DMS53 treated with DMSO at 0.1 percent for 48 hours (cell line): ENCODE measurements at regions not wholly inside any gene's neighbourhood (a gene's known extent, or its start where the extent isn't known, plus 50 kb on each side); places are given as distances from the start of the nearest gene placed in this dataset.

Source experiments
- DNase-seq: peaks from one replicate; lab custom pipeline; 2025; ENCODE audit not compliant: unreplicated experiment; lab: John Stamatoyannopoulos, UW

DNA sequence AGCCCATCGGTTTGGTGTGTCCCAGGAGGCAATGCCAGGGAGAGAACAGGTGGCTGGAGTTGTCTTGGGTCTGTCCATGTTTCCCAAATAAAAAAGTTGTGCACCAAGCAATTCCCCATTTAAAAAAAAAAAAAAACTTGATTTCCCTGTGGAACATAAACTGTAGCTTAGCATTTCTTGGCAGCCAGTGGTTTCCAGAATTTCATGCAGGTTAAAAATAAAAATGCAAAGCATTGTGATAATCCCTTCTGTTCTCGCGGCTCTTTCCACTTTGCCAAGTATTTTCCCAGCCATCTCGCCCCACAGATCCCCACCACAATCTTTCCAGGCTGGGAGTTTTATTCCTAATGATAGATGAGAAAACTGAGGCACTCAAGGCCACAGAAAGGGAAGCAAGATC is 51.4 kb upstream of the MSX1 start:
- no peak for DNase-seq

DNA sequence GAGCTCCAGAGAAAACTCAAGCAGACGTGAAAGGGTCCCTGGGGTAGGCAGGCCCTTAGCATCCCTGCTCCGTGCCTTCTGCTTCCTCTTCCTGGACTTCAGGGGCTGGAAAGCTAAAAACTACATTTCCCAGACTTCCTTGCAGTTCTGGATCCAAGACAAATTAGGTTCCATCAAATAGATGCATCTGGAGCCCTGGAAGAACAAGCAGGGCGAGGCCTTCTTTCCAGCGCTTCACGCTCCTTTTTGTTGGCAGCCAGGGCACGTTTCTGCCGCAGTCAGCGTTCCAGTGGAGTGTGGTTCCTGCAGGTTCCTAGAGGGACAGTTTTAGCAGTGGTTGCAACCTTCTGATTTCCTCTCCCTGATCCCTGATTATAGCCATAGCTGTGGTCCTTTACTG is 53.6 kb upstream of the MSX1 start:
- no peak for DNase-seq

DNA sequence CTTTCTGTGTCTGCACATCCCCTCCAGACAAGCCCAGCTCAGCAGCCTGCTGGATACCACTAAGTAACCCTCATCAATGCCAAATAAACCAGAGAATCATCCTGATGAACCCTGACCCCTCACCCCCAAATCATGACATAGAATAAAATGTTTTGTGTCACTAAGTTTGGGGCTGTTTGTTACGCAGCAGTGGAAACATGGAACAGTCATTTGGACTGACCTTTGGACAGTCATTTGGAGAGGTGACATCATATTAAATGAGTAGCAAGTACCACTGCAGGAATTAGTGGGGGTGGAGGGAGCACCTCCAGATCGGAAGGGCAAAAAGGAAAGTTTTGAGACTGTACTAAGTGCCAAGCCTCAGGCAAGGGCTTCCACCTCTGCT is 55.6 kb upstream of the MSX1 start:
- no peak for DNase-seq

DNA sequence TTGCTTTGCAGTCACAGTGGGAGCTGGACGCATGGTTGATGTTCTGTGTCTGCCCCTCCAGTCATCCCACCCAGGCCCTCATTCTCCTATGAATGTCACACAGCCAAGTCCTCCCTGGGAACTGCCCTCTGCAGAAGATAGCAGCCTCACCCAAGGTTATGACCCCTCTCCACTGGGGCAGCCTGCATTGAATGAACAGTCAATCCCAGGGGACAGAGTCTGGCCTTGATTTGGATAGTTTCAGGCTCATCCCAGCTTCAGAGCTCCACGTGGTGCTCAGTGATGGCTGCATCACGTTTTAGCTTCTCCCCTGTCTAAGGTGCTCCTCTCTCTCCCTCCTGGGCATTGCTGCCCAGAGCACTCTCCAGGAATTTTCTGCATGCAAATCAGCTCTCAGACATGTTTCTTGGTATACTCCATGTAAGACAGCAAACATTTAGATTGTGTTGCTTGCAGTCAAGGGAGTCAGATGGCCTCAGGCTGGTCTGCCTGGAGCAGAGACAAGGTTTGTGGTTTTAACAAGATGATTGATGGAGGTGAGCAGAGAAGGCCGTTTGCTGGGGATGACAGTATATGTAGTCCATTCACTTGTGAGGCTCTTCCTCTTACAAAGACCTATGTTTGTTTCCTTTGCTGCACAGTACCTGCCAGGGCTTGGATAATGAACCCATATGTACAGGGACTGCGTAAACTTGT is 56.1 kb upstream of the MSX1 start:
- no peak for DNase-seq

DNA sequence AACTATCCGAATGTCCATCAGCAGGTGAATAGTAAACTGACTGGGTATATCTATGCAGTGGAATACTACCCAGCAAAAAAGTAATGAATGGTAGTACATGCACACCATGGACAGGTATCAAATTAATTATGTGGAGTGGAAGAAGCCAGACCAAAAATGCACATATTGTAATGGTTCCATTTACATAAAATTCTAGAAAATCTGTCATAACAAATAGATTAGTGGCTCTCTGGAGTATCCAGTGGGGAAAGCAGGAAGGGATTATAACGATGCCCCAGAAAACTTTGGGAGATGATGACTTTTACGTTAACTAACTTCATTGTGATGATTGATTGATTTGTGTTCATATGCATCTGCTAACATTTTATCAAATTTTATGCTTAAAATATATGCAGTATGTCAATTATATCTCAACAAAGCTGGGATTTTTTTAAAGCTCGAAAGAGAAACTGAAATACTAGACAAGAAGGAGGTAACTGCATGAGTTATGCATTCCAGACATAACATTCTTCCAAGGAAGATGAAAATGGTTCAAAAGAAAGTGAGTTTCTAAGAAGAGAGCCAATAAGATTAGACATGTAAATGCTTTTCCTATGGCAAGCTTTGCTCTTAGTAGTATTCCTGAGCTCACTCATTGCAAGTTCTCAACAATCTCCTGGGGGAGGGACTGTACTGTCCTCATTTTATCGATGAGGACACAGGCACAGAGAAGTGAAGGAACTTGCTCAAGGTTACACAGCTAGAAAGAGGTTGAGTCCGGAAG is 58.6 kb upstream of the MSX1 start:
- no peak for DNase-seq

DNA sequence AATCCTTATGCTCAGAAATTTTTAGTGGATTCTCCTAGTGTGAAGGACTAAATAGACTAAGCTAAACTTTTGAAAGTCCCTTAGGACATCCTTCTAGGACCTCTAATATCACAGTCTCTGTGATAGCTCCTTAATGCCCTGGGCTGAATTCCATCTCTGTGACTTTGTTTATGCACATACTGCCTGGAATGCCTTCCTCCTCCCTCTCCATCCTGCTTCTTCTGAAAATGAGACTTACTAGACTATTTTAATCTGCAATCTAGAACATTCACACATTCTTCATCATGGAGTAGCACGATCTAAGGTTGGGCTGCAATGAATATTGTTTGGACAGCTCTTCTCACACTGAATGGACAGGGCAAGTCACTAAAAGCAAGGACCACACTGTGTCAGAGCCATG is 65.0 kb upstream of the MSX1 start:
- DNase-seq: no peak

DNA sequence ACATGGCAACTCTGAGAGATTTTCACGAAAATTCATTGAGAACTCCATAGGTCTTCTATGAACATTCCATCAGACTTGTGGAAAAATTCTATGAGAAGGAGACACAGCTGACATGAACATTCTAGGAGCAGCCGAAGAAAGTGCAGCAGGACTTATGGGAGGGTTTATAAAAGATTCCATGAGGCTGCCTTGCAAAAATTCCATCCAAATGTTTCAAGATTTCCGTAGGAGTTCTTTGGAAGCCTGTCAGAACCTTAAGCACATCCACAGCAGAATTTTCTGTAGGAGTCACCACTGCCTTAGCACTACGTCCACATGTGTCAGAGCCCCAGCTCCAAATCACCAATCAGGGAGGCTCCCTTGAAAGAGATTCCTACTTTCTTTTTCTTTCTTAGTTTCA is 67.0 kb upstream of the MSX1 start:
- DNase-seq: no peak

DNA sequence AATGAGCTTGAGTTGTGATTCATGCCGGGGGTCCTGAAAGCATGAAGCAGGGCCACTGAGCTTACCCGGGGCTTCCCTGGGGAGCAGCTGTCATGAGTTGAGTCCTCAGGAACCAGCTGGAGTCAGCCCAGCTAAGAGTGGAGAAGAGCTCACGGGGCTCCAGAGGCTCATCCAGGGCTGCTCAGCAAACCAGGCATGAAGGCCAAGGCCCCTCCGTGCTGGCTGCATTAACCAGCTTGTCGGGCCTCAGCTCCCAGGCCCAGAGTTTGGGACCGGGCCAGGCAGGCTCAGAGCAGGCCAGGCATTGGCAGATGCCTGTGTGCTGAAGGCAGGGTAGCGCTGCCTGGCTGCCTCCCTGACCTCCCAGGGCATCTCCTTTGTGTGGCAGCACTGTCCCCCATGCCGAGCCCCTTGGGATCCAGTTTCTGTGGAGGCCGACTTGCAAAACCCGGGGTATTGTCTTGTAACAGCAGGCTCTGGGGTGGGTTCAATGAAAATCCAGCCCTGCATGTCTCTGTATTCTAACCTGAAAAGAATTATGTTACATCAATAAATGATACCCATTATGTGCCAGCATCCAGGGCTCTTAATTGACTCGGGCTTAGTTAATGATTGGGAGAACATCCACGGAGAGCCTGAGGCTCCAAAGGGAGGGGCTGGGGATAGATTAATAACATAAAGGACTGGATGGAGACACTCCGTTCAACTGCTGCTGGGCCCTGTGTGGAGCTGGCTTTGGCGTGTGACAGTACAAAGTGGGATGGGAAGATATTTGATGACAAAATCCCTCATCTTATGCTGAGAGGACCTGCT is 68.0 kb upstream of the MSX1 start:
- DNase-seq: no peak

DNA sequence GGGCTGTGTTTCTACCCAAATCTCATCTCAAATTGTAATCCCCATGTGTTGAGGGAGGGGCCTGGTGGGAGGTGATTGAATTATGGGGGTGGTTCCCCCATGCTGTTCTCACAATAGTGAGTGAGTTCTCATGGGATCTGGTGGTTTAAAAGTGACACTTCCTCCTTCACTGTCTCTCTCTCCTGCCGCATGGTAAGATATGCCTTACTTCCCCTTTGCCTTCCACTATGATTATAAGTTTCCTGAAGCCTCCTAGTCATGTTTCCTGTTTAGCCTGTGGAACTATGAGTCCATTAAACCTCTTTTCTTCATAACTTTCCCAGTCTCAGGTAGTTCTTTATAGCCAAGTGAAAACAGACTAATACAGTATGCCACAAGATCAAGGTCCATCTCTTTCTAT is 70.0 kb upstream of the MSX1 start:
- DNase-seq: no peak

DNA sequence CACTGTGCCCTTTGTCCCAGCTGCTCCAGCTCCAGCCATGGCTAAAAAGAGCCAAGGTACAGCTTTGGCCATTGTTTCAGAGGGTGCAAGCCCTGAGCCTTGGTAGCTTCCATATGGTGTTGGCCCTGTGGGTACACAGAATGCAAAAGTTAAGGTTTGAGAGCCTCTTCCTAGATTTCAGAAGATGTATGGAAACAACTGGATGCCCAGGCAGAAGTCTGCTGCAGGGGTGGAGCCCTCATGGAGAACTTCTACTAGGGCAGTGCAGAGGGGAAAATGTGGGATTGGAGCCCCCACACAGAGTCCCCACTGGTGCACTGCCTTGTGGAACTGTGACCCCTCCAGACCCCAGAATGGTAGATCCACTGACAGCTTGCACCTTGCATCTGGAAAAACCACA is 70.9 kb upstream of the MSX1 start:
- no peak for DNase-seq

DNA sequence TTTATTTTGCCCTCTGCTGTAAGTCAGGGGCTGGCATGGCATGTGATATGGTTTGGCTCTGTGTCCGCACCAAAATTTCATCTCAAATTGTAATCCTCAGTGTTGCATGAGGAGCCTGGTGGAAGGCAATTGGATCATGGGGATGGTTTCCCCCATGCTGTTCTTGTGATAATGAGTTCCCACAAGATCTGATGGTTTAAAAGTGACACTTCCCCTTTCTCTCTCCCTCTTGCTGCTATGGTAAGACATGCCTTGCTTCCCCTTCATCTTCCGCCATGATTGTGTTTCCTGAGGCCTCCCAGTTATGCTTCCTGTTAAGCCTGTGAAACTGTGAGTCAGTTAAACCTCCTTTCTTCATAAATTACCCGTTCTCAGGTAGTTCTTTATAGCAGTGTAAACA is 72.0 kb upstream of the MSX1 start:
- DNase-seq: no peak

DNA sequence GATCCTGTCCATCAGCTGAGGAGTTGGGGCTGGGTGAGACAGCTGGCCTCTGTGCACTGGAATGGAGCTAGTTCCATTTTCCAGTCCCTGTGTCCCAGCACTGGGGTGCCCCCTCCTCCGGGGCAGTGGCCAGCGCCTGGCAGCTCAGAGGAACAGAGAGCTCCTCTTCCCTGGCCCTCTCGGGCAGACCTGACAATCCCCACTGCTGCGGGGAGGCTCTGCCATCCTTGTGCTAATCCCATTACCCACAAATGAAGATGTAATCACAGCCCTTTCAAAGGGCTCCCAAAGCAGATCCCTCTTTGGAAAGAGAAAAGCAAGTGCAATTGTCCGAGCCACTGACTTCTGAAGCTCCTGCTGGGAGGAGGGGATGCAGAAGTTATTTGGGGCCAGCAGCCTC is 75.1 kb upstream of the MSX1 start:
- no peak for DNase-seq

DNA sequence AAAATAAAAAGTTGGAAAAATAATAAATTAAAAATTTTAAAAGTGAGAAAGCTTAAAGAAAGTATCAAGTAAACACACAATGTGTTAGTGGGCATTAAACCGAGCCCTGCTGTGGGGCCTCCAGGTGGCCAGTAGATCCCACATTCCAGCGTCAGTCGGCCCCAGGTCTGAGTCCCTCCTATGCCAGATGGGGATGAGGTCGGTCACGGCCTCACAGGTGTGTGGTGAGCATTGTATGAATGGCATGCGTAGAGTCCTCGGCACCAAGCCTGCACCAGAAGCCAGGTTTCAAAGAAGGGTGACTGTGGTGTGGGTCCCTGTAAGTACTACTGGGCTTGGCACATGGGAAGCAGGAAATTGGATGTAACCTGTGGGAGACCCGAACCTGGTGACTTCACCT is 75.6 kb upstream of the MSX1 start:
- DNase-seq: no peak

DNA sequence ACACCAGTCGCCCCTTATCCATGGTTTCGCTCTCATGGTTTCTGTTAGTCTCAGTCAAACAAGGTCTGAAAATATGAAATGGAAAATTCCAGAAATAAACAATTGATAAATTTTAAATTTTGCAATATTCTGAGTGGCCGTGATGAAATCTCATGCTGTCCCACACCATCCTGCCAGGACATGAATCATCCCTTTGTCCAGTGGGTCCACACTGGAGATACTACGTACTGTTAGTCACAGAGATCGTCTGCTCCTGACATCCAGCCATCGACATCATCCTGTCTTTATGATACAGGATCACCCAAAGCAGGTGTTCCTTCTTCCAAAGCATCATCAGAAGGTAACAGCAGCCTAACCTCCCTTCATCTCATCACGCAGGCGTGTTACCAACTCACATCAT is 76.5 kb upstream of the MSX1 start:
- no peak for DNase-seq

DNA sequence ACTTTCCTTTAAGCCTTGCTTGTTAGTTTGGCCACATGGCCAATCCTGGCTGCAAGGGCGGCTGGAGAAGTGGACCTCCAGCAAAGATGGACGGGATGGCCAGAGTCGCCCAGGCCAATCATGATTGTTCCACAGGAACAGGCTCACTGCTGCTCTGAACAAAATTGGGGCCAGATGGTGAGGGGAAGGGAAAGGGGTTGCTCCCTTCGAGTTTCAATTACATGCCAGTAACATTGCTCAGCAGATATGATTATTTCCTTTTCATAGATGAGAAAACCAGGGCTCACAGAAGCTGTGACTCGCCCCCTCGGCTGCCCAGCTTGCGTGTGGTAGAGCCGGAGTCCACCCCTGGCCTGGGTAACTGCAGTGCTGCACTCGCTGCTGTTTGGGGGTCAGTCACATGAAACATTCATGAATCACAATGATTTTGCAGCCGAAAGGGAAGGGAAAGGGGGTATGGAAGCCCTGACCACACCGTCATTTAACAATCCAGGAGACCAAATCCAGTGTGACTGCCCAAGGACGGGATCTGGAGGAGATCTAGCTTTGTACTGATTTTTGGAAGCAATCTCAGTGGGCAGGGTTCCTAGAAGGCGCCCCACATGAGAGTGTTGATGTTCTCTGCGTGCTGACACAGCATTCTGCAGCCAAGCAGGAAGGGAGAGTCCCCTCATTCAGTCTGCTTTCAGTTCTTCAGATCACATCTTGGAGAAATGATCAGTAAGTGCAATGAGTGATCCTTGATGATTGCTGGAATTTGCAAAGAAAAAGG is 77.3 kb upstream of the MSX1 start:
- no peak for DNase-seq

DNA sequence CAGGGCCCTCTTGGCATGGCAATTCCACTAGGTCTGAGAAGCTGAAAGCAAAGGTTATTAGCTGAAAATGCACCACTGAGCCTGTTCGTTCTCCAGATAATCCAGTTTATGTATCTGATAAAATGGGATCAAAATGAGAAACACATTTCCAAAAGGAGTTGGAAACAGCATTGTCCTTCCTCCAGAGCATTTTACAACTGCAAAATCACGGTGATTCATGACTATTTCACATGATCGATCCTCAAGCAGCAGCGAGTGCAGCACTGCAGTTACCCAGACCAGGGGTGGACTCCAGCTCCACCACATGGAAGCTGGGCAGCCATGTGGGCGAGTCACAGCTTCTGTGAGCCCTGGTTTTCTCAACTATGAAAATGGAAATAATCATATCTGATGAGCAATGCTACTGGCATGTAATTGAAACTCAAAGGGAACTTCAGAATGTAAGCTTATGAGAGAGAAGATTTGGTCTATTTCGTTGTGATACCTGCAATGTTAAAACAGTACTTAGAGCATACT is 78.7 kb upstream of the MSX1 start:
- no peak for DNase-seq

DNA sequence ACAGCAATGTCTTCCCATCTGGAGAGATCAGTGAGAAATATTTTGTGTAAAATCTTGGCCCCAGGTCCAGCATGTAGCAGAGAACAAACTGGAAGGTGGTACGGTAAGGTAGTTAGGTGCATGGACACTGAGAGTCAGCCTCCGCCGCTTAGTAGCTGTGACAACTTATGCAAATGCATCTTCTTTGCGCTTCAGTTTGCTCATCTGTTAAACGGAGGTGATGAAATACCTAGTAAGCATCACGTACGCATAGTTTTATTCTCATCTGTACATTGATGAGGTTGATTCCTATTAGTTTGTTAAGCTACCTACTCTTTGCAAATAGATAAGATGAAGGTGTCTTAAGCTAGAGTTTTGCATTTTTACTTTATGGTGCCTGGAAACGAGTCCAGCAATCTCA is 80.0 kb upstream of the MSX1 start:
- no peak for DNase-seq

DNA sequence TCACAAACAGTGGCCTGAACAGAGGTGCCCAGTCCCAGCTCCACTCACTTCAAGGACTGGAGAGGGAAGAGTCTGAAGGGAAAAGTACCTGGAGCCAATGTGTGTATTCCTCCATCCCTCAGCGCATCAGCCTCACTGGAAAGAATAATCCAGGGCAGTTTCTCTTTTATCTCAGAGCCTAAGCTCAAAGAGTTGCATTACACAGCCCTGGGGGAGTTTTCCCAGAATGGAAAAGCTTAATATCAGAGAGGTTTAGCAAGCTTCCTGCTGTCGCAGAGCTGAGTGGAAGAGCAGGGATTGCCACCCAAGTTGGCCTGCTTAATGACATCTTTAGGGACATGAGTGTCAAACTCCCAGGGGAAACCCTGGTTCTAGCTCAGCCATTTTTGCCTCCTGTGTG is 80.4 kb upstream of the MSX1 start:
- DNase-seq: no peak

DNA sequence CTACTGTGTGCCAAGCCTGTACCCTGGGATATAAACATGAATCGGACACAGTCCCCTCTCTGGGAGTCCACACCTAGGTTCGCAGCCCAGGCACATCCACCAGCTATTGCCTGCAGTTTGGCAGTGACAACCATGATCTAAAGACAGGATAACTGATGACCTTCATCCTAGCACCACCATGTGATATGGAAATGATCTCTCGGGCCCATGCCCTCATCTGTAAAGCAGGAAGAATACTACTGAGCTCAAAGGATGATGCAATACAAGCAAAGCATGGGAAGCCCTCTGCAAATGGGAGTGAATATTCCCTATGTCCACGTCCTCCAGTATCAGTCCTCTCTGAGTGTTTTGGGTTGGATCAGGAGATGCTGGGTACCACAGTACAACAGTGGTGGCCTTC is 80.9 kb upstream of the MSX1 start:
- DNase-seq: no peak

DNA sequence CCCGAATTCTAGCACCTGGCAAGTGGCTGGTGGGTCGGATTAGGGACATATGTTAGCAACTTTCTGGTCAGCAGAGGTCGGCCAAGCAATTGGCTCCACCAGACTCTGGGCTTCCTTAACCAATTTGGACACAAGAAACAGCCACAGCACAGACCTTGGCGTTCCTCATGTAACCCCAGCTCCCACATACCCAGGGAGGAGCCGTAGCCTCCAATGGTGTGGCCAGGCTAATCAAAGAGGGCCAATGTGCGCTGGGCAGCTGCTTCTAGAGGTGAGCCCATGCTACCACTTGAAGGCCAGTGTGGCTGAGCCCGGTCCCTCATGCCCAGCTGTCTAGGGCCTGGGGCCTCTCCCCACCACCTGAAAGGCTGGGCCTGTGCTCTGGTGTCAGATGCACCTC is 82.5 kb upstream of the MSX1 start:
- no peak for DNase-seq

DNA sequence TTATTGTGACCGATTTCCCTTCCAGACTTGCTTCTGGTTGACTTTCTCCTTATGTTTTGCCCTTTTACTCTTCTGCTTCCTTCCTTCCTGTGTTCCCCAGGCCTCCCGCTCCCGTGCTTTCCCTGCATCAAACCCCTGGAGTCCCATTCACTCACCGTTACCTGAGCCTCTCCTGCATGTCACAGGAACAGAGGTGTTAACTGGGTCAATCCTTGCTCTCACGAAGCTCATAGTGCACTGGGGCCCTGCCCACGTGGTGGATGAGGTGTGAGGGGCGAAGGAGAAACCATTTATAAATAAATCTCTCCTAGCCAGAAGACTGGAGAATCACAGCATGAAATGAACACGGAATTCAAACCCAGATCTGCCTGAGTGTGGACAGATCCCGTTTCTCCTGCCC is 83.1 kb upstream of the MSX1 start:
- DNase-seq: no peak
